Heart right ventricle (tissue), 16 donors: ENCODE measurements at regions not wholly inside any gene's neighbourhood (a gene's known extent, or its start where the extent isn't known, plus 50 kb on each side); places are given as distances from the start of the nearest gene placed in this dataset.

Experiments used
- ATAC-seq, 8 donors: fragments of 200-7000 bp; cut with Tn5 transposase; one replicate each; pipeline ENCODE4 v1.9.1; 2020; ENCODE audit warnings: mild to moderate bottlenecking in 8 of 8, moderate library complexity in 8 of 8, moderate number of reproducible peaks in 1 of 8
- DNase-seq, 2 donors: peaks; one replicate each; pipeline ENCODE4 v3.0.0-alpha.2; 2020
- H3K27ac ChIP-seq, 10 donors: fragments of 200-600 bp; sonication (generic) in 2 of 10; one replicate each; pipeline versions ENCODE4 v1.5.0 to v1.8.0; 2020 to 2022; ENCODE audit warnings: mild to moderate bottlenecking in 3 of 10
- H3K27me3 ChIP-seq, 7 donors: fragments of 200-600 bp; one replicate each; pipeline ENCODE4 v1.8.0; 2021 to 2022; ENCODE audit warnings: mild to moderate bottlenecking in 2 of 7
- H3K36me3 ChIP-seq, 9 donors: fragments of 200-600 bp; sonication (generic) in 1 of 9; one replicate each; pipeline versions ENCODE4 v1.5.0 to v1.8.0; 2020 to 2022; ENCODE audit warnings: mild to moderate bottlenecking in 2 of 9
- H3K4me1 ChIP-seq, 9 donors: fragments of 200-600 bp; sonication (generic) in 1 of 9; one replicate each; pipeline versions ENCODE4 v1.5.0 to v1.8.0; 2020 to 2022; ENCODE audit warnings: mild to moderate bottlenecking in 4 of 9
- H3K4me3 ChIP-seq, 10 donors: fragments of 200-600 bp; sonication (generic) in 2 of 10; one replicate each; pipeline versions ENCODE4 v1.5.0 to v1.8.0; 2020 to 2022; ENCODE audit warnings: mild to moderate bottlenecking in 7 of 10, moderate library complexity in 2 of 10
- H3K9me3 ChIP-seq, 11 donors: fragments of 200-600 bp in 10 of 11; sonication (generic) in 2 of 11; one replicate each; pipeline versions ENCODE4 v1.5.0 to v1.8.0; 2013 to 2022; ENCODE audit warnings: mild to moderate bottlenecking in 2 of 11, control low read depth in 1 of 11, moderate library complexity in 1 of 11
- WGBS, 2 donors: extraction: QIAGEN DNeasy Blood & Tissue Kit; methylation state at CpG; one replicate each; pipeline ENCODE4 v1.1.7; 2013; ENCODE audit warnings: inconsistent platforms in 1 of 2; 5-methylcytosine and 5-hydroxymethylcytosine counted together
- intact Hi-C, 10 donors: fragments of 100-400 bp; cut with DNase I; formaldehyde crosslinking; loops; one replicate each; pipeline versions ENCODE4 v1.11.1 to v1.14.2; 2022
- TF ChIP-seq, protein P1 (sequence below), 9 donors: fragments of 200-600 bp; sonication (generic) in 2 of 9; IDR thresholded peaks; one replicate each; pipeline versions ENCODE4 v1.5.0 to v1.8.0; 2021 to 2022; ENCODE audit warnings: antibody characterized with exemption in 9 of 9, mild to moderate bottlenecking in 5 of 9, moderate library complexity in 1 of 9
- donor health status: Arrhythmogenic right ventricular cardiomyopathy.
- donor health status: ischemic (EF 13 %, LVEDD 7.1; RV severe dilation, severe dysfunction).
- donor health status: healthy with polysubstance abuse.
- donor health status: DM: no; HTN: yes; CAD: no.
- donor health status: DM: no; HTN: no; CAD: no.
- donor health status: ischemic (EF 25% LVEDD 6.9; RV normal size, moderate dysfunction).
- donor health status: ischemic (EF 25% LVEDD 5.7; RV mildly dilated, moderate dysfunction).
- donor health status: healthy.
- donor health status: DM: yes; HTN: yes; CAD: no.
- donor health status: Ischemic cardiomyopathy.
- donor health status: ischemic (EF 35%, LVEDD 5.7; RV mildly dilated, moderate dysfunction).
- donor health status: nonischemic (EF 11% LVEDD 7.7; RV severe dilation, severe dysfunction).
- donor health status: DM: yes; HTN: yes; CAD: no.
- donor health status: PGD.
- donor health status: ischemic (EF 29% LVEDD 5.4; RV normal size, mild dysfunction).
- donor health status: nonischemic (EF 23%, LVEDD 6.1; RV moderate dilation, normal function).

DNA sequence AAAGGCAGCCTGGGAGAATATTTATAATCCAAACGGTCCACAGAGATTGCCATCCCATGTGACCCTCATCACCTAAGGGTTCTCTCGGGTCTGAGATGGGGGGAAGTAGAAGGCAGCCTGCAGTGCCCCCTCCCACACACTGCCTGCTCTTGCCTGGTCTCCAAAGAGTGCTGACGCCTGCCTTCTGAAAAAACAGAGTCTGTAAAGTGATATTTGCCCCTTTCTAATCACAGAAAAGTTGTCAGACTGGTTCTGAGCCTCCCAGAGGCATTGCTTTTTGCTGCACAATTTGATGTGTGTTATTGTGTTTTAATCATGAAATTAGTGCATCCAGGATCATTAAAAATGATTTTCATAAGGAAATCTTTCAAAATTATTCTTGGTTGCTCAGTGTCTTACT is 59.2 kb downstream of the TMEM30B start:
- Histone ChIP-seq H3K27me3 (peaks cover 0 to 56% (median 14%) of the 10 kb centered on the region in 7 donors), H3K36me3 (no peaks in the 10 kb centered on the region), H3K27ac (peak overlapping the region in 5 of 10 donors; percentile 25 to 55 (median 36)), H3K4me1 (peaks cover 0 to 16% (median 10%) of the 10 kb centered on the region in 9 donors), H3K4me3 (no peak overlapping the region), H3K9me3 (no peaks in the 10 kb centered on the region)
- ATAC-seq = no peak
- TF ChIP-seq, protein P1, sequence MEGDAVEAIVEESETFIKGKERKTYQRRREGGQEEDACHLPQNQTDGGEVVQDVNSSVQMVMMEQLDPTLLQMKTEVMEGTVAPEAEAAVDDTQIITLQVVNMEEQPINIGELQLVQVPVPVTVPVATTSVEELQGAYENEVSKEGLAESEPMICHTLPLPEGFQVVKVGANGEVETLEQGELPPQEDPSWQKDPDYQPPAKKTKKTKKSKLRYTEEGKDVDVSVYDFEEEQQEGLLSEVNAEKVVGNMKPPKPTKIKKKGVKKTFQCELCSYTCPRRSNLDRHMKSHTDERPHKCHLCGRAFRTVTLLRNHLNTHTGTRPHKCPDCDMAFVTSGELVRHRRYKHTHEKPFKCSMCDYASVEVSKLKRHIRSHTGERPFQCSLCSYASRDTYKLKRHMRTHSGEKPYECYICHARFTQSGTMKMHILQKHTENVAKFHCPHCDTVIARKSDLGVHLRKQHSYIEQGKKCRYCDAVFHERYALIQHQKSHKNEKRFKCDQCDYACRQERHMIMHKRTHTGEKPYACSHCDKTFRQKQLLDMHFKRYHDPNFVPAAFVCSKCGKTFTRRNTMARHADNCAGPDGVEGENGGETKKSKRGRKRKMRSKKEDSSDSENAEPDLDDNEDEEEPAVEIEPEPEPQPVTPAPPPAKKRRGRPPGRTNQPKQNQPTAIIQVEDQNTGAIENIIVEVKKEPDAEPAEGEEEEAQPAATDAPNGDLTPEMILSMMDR (IDR thresholded peaks at IDR 0.05) = no peak
- 33 to 34% methylated on average over 3 of the region's 3 CpGs for WGBS, 2 donors
- no peak for DNase-seq
- intact Hi-C loops = no loop called here

DNA sequence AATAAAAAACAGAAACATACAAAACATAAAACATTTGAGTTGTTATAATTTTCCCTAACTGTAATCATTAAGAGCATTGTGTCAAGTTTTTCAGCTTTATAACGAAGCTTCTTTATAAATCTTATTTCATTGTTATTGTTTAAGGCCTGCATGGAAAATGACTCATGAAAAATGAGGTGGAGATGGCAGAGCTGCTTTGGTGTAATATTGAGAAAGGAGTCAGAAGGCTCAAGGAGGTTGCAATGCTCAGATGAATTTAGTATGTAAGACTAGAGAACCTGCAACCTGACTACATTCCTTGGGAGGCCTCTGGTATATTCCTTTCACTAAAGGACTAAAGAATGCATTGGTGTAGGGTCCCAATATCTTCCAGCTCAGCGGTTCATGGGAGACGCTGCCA is 61.5 kb downstream of the TMEM30B start:
- DNase-seq (no peak), ATAC-seq (no peak)
- Histone ChIP-seq H3K9me3 (no peaks in the 10 kb centered on the region), H3K27me3 (peaks cover 0 to 52% (median 14%) of the 10 kb centered on the region in 7 donors), H3K36me3 (no peaks in the 10 kb centered on the region), H3K4me3 (no peak overlapping the region), H3K4me1 (peaks cover 0 to 16% (median 10%) of the 10 kb centered on the region in 9 donors), H3K27ac (peak overlapping the region in 3 of 10 donors; percentile 25 to 26 (median 26))
- TF ChIP-seq, protein P1 (IDR thresholded peaks at IDR 0.05) = no peak
- 91 to 92% methylated on average over 3 of the region's 3 CpGs for WGBS, 2 donors
- intact Hi-C loops = no loop called here

DNA sequence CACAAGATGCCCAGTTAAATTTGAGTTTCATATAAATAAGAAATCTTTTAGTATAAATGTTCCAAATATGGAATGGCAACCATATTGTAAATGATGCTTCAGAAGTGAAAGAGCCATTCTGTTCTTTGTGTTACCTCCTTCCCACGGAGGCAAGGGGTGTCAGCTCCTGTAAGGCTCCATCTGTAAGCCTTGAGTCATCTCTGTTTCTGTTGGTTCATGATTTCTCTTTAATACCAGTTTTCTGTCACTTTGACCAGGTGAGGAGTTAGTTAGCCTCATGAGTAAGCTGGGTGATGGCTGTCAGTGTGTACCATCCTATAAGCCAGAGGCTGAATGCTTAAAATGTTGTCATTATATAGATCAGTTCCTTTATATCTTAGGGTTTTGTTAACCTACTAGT is 61.9 kb downstream of the TMEM30B start:
- no peaks in the 10 kb centered on the region for H3K9me3 ChIP-seq
- peaks cover 0 to 16% (median 10%) of the 10 kb centered on the region in 9 donors for H3K4me1 ChIP-seq
- DNase-seq = no peak
- no peak overlapping the region for H3K4me3 ChIP-seq
- no peak for ATAC-seq
- TF ChIP-seq, protein P1 (IDR thresholded peaks at IDR 0.05) = no peak
- 69 to 76% methylated on average over 1 of the region's 1 CpG for WGBS, 2 donors
- intact Hi-C loops = no loop called here
- H3K36me3 ChIP-seq = no peaks in the 10 kb centered on the region
- H3K27me3 ChIP-seq = peaks cover 0 to 50% (median 13%) of the 10 kb centered on the region in 7 donors
- H3K27ac ChIP-seq = peak overlapping the region in 4 of 10 donors; percentile 17 to 34 (median 26)

DNA sequence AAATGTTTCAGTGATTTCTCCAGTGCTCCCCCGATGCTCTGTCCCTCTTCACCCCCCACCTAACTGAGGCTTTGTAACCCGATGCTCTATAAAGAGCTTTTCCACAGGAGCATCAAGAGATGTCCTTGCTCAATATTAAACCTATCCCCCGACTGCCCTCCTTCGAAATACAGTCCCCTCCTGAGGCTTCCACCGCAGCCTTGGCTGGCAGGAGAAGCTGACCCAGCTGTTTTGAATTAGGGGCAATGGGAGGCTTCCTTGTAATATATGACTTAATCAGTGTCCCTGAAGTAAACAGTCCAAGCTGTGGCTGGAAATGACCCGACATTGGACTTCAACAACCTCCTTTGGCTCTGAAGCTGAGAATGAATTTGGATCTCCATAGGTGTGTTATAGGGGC is 62.4 kb downstream of the TMEM30B start:
- 44 to 47% methylated on average over 6 of the region's 6 CpGs for WGBS, 2 donors
- Histone ChIP-seq H3K9me3 (no peaks in the 10 kb centered on the region), H3K36me3 (no peaks in the 10 kb centered on the region), H3K4me1 (peaks cover 0 to 16% (median 10%) of the 10 kb centered on the region in 9 donors), H3K27ac (peak overlapping the region in 3 of 10 donors; percentile 58 to 65 (median 65)), H3K27me3 (peaks cover 0 to 49% (median 13%) of the 10 kb centered on the region in 7 donors), H3K4me3 (no peak overlapping the region)
- ATAC-seq = peak; percentile 53 to 81 (median 65)
- peak; percentile 21 to 37 for DNase-seq
- TF ChIP-seq, protein P1 (IDR thresholded peaks at IDR 0.05) = no peak
- intact Hi-C loops = no loop called here
